Head of caudate nucleus (tissue), 42 donors: ENCODE measurements at regions not wholly inside any gene's neighbourhood (a gene's known extent, or its start where the extent isn't known, plus 50 kb on each side); places are given as distances from the start of the nearest gene placed in this dataset.
"Not testable (repeated sequence)": the region's sequence is repeated elsewhere in the genome, so short reads cannot be mapped to it uniquely, and the experiment has no call there.

ENCODE experiments used
- DNase-seq, 42 donors: peaks; one replicate each; pipeline versions ENCODE4 v3.0.0 to v3.0.0-alpha.2; 2020 to 2021; ENCODE audit warnings: mixed read lengths in 7 of 42
- intact Hi-C: fragments of 100-400 bp; cut with DNase I; formaldehyde crosslinking; loops from one replicate; pipeline ENCODE4 v1.15.0; 2022

GRCh38 chr18:104264-104663, 54.1 kb upstream of the USP14 start:
- intact Hi-C loops, DNase-seq: not testable (repeated sequence)

GRCh38 chr18:105161-106053, 53.0 kb upstream of the USP14 start:
- intact Hi-C loops, DNase-seq: not testable (repeated sequence)

- DNase-seq, intact Hi-C loops: not testable (repeated sequence)
Measured at GRCh38 chr18:106054-106851, 52.1 kb upstream of the USP14 start.

- intact Hi-C loops, result not testable (repeated sequence)
- peak in 2 of 42 donors; percentile 11 to 41 for DNase-seq
Measured at GRCh38 chr18:106868-107384, 51.4 kb upstream of the USP14 start.

GRCh38 chr18:107464-107863, 50.9 kb upstream of the USP14 start:
- intact Hi-C loops, DNase-seq: not testable (repeated sequence)

GRCh38 chr18:107947-108664, 50.3 kb upstream of the USP14 start:
- intact Hi-C loops, result not testable (repeated sequence)
- peak in 2 of 42 donors; percentile 39 to 48 for DNase-seq
